Type B pancreatic cell (in vitro differentiated cells): ENCODE measurements at regions not wholly inside any gene's neighbourhood (a gene's known extent, or its start where the extent isn't known, plus 50 kb on each side); places are given as distances from the start of the nearest gene placed in this dataset.

Source experiments
- DNase-seq: peaks from one replicate; pipeline ENCODE4 v3.0.0; 2021; ENCODE audit warnings: mixed read lengths; ENCODE audit not compliant: unreplicated experiment; ENCODE audit errors: extremely low spot score
- H3K27ac Mint-ChIP-seq: 2 replicates; pipeline ENCODE4 v1.8.0; 2021; ENCODE audit warnings: mild to moderate bottlenecking, mixed read lengths
- H3K27me3 Mint-ChIP-seq: 2 replicates; pipeline ENCODE4 v1.8.0; 2021; ENCODE audit warnings: mixed read lengths
- H3K36me3 Mint-ChIP-seq: 2 replicates; pipeline ENCODE4 v1.8.0; 2021; ENCODE audit warnings: mixed read lengths
- H3K4me1 Mint-ChIP-seq: one replicate; pipeline ENCODE4 v1.8.0; 2021; ENCODE audit warnings: mixed read lengths; ENCODE audit not compliant: unreplicated experiment
- H3K4me3 Mint-ChIP-seq: 2 replicates; pipeline ENCODE4 v1.8.0; 2021; ENCODE audit warnings: mild to moderate bottlenecking, mixed read lengths
- H3K9me3 Mint-ChIP-seq: 2 replicates; pipeline ENCODE4 v1.8.0; 2021; ENCODE audit warnings: mixed read lengths
- TF ChIP-seq, protein P1 (sequence below): fragments of 200-600 bp; sonication (generic); conservative IDR thresholded peaks from 2 replicates; pipeline ENCODE4 v1.5.0; 2021; ENCODE audit warnings: antibody characterized with exemption, mild to moderate bottlenecking

DNA sequence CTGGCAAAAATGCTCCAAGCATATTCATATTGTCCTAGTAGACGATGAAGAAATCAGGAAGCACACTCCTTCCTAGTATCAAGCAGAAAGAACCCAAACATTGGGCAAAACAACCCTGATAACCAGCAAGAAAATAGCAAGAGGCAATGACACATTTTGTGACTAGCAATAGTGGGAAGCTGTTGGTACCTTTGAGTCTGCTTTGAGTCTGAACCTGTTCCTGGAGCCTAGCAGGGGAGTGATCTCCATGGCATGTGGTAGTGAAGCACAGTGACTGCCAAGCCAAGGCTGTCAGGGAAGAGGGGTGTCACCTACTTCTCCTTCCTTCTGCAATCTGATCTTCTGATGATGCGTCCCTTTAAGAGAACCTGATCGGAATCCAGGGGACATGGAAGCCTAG lies 533.9 kb downstream of the VRK1 start:
- H3K27ac Mint-ChIP-seq = no peak overlapping the region
- no peaks in the 10 kb centered on the region for H3K9me3 Mint-ChIP-seq

DNA sequence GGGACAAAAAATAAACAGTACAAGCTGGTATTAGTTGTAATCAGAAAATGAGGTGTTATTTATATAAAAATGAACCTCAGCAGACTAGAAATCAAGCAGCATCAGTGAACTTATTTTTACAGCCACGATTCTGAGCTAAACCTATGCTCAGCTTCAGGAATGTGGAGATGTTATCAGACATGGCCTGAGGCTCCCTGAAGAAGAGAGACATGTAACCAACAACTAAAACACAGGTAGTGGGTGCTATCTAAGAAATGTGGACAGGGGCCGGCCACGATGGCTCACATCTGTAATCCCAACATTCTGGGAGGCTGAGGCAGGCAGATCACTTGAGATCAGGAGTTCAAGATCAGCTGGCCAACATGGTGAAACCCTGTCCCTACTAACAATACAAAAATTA lies 534.3 kb downstream of the VRK1 start:
- H3K4me3 Mint-ChIP-seq = no peak overlapping the region
- no peaks in the 10 kb centered on the region for H3K4me1 Mint-ChIP-seq
- no peak overlapping the region for H3K27ac Mint-ChIP-seq
- TF ChIP-seq, protein P1, sequence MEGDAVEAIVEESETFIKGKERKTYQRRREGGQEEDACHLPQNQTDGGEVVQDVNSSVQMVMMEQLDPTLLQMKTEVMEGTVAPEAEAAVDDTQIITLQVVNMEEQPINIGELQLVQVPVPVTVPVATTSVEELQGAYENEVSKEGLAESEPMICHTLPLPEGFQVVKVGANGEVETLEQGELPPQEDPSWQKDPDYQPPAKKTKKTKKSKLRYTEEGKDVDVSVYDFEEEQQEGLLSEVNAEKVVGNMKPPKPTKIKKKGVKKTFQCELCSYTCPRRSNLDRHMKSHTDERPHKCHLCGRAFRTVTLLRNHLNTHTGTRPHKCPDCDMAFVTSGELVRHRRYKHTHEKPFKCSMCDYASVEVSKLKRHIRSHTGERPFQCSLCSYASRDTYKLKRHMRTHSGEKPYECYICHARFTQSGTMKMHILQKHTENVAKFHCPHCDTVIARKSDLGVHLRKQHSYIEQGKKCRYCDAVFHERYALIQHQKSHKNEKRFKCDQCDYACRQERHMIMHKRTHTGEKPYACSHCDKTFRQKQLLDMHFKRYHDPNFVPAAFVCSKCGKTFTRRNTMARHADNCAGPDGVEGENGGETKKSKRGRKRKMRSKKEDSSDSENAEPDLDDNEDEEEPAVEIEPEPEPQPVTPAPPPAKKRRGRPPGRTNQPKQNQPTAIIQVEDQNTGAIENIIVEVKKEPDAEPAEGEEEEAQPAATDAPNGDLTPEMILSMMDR = no peak
- no peak for DNase-seq
- peaks cover 4% of the 10 kb centered on the region for H3K27me3 Mint-ChIP-seq
- no peaks in the 10 kb centered on the region for H3K36me3 Mint-ChIP-seq
- H3K9me3 Mint-ChIP-seq = no peaks in the 10 kb centered on the region

More for the DNA sequence above, 533.9 kb downstream of the VRK1 start:
- Mint-ChIP-seq H3K27me3 (peaks cover 1% of the 10 kb centered on the region), H3K4me1 (no peaks in the 10 kb centered on the region), H3K36me3 (no peaks in the 10 kb centered on the region), H3K4me3 (no peak overlapping the region)
- DNase-seq = no peak
- TF ChIP-seq, protein P1 = no peak

DNA sequence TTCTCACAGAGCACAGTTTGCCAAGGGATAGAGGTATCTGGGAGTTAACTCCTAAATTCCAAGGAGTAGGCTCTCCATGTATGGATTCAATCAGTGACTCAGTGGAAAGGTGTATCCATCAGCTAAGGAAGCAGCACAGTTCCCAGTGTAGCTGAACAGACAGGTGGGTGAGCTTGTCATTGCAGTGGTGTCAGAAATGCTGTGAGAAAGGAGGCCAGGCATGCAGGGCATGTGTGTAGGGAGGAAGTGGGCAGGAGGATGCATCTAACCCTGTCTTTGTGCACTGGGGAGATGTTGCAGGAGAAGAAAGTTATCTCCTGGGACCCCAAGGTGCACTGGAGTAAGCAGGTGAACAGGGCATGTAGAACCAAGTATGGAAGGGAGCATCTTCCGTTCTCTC lies 539.0 kb downstream of the VRK1 start:
- TF ChIP-seq, protein P1 = no peak
- Mint-ChIP-seq H3K27ac (no peak overlapping the region), H3K9me3 (no peaks in the 10 kb centered on the region), H3K4me1 (no peaks in the 10 kb centered on the region), H3K4me3 (no peak overlapping the region), H3K36me3 (no peaks in the 10 kb centered on the region), H3K27me3 (peaks cover 4% of the 10 kb centered on the region)
- no peak for DNase-seq

DNA sequence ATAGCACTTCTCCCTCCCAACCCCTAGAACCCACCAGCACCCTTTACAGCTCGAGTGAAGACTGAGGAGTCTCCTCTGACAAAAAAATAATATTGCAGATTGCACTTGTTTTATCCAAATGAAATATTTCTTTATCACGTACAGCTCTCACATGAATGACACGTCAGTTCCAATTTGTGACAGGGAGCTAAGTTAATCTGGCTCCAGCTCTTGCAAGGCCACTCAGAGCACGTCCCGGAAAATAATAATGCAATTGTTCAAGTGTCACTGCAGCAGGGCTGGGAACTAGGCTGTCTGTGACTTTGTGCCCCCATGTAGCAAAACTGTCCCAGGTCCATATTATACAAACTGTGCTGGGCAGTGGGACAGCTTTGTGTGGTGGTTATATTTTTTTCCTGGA lies 539.6 kb downstream of the VRK1 start:
- Mint-ChIP-seq H3K4me1 (no peaks in the 10 kb centered on the region), H3K27ac (no peak overlapping the region), H3K36me3 (no peaks in the 10 kb centered on the region), H3K27me3 (peaks cover 4% of the 10 kb centered on the region), H3K4me3 (no peak overlapping the region), H3K9me3 (no peaks in the 10 kb centered on the region)
- TF ChIP-seq, protein P1 = no peak
- DNase-seq = no peak

DNA sequence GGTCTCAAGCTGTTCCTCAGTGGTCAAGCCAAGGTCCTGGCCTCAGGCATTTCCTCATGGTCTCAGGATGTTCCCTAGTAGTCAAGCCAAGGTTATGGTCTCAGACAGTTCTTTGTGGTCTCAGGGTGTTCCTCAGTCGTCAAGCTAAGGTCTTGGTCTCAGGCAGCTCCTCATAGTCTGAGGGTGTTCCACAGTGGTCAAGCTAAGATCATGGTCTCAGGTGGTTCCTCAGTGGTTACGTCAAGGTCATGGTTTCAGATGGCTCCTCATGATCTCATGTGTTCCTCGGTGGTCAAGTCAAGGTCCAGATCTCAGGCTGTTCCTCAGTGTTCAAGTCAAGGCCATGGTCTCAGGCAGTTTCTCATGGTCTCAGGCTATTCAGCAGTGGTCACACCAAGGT lies 540.1 kb downstream of the VRK1 start:
- H3K27me3 Mint-ChIP-seq = peaks cover 4% of the 10 kb centered on the region
- DNase-seq = no peak
- H3K4me3 Mint-ChIP-seq = no peak overlapping the region
- TF ChIP-seq, protein P1 = no peak
- H3K36me3 Mint-ChIP-seq = no peaks in the 10 kb centered on the region
- H3K9me3 Mint-ChIP-seq = no peaks in the 10 kb centered on the region
- H3K27ac Mint-ChIP-seq = no peak overlapping the region
- H3K4me1 Mint-ChIP-seq = no peaks in the 10 kb centered on the region

DNA sequence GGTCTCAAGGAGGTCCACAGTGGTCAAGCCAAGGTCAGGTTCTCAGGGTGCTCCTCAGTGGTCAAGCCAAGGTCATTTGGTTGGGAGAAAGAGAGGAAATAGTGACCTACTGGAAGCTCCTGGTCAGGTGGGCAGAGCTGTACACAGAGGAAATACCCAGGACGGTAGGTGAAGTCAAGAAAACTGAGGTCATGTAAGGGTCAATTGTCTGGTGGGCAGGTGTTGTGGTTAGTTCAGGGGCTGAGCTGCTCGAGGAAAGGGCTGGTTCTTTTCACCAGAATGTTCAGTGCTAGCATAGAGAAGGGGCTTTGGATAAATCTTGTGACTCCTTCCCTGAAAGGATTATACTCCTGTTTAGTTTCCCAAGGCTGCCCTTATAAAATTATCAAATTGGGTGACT lies 540.5 kb downstream of the VRK1 start:
- Mint-ChIP-seq H3K36me3 (no peaks in the 10 kb centered on the region), H3K9me3 (no peaks in the 10 kb centered on the region), H3K4me3 (no peak overlapping the region), H3K4me1 (no peaks in the 10 kb centered on the region), H3K27me3 (peaks cover 4% of the 10 kb centered on the region), H3K27ac (no peak overlapping the region)
- DNase-seq = no peak
- TF ChIP-seq, protein P1 = no peak
